Subcutaneous abdominal adipose tissue (tissue), 5 donors: ENCODE measurements at regions not wholly inside any gene's neighbourhood (a gene's known extent, or its start where the extent isn't known, plus 50 kb on each side); places are given as distances from the start of the nearest gene placed in this dataset.
A peak's percentile ranks its signal among the peaks of the same experiment; 100 is the strongest.

Experiments used
- H3K27ac ChIP-seq: one replicate; pipeline ENCODE4 v1.7.0; 2013; ENCODE audit warnings: low read depth, mild to moderate bottlenecking, inconsistent platforms, low read length, moderate library complexity
- H3K27me3 ChIP-seq, 5 donors: one replicate each; pipeline ENCODE4 v1.7.0; 2013; ENCODE audit warnings: low read length in 5 of 5, inconsistent platforms in 1 of 5; ENCODE audit not compliant: control insufficient read depth in 5 of 5, insufficient read depth in 4 of 5
- H3K36me3 ChIP-seq, 5 donors: one replicate each; pipeline ENCODE4 v1.7.0; 2013; ENCODE audit warnings: low read length in 5 of 5; ENCODE audit not compliant: control insufficient read depth in 5 of 5, insufficient read depth in 5 of 5
- H3K4me1 ChIP-seq, 5 donors: one replicate each; pipeline ENCODE4 v1.7.0; 2013; ENCODE audit warnings: low read length in 5 of 5, mild to moderate bottlenecking in 3 of 5, moderate library complexity in 1 of 5; ENCODE audit not compliant: control insufficient read depth in 5 of 5, insufficient read depth in 5 of 5
- H3K4me3 ChIP-seq, 5 donors: one replicate each; pipeline ENCODE4 v1.7.0; 2013; ENCODE audit warnings: low read length in 5 of 5, low read depth in 1 of 5
- H3K9ac ChIP-seq, 5 donors: one replicate each; pipeline ENCODE4 v1.7.0; 2013; ENCODE audit warnings: low read length in 5 of 5, mild to moderate bottlenecking in 4 of 5, moderate library complexity in 3 of 5
- H3K9me3 ChIP-seq, 5 donors: one replicate each; pipeline ENCODE4 v1.7.0; 2013; ENCODE audit warnings: low read length in 5 of 5; ENCODE audit not compliant: control insufficient read depth in 5 of 5
- donor health status: healthy.
- donor health status: healthy.
- donor health status: healthy.
- donor health status: healthy.
- donor health status: healthy.

DNA sequence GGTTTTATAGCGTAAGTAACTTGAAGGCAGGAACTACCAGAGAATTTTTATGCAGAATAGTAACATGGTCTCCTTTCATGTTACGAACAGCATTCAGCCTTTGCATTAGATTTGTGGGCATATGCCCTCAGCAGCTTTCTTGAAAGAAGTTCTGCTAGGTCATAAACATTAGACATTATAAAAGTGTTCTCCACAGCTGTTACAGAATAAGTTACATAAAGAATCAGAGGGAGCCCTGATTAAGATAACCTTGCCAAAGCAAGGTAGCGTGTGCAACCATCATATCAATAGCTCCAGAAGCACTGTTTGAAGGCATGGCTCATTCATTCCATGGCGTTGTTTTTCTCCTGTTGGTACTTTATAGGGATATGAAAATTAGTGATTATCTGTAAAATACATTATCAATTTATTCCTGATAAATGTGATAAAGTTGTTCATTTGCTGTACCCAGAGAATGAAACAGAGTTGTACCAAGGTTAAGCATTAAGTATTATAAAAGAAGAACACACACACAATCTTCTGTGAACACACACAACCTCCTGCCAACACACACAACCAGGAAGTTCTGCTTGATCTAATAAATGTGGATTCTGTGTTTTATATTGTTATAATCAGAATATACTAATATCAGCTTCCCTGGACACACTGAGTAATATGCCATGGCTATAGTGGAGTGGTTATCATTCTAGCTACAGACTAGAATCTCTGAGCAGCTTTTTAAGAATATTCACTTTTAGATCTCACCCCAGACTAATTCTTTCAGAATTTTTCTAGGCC is 286.7 kb upstream of the SLC39A10 start:
- Histone ChIP-seq H3K9me3 (no peaks in the 10 kb centered on the region), H3K36me3 (no peaks in the 10 kb centered on the region), H3K27ac (no peak overlapping the region), H3K9ac (no peak overlapping the region), H3K4me1 (peaks cover 0 to 8% (median 3%) of the 10 kb centered on the region in 5 donors), H3K4me3 (no peak overlapping the region), H3K27me3 (no peaks in the 10 kb centered on the region)

- Histone ChIP-seq H3K27me3 (no peaks in the 10 kb centered on the region), H3K36me3 (no peaks in the 10 kb centered on the region), H3K4me3 (no peak overlapping the region), H3K27ac (no peak overlapping the region), H3K9ac (no peak overlapping the region), H3K9me3 (no peaks in the 10 kb centered on the region), H3K4me1 (peaks cover 0 to 8% (median 3%) of the 10 kb centered on the region in 5 donors)
Observed at GRCh38 chr2:195369218-195369587, 287.8 kb upstream of the SLC39A10 start.

GRCh38 chr2:195368249-195369217 is 288.5 kb upstream of the SLC39A10 start:
- Histone ChIP-seq H3K36me3 (no peaks in the 10 kb centered on the region), H3K4me1 (peaks cover 0 to 8% (median 3%) of the 10 kb centered on the region in 5 donors), H3K9me3 (no peaks in the 10 kb centered on the region), H3K27ac (no peak overlapping the region), H3K4me3 (peak overlapping the region in 2 of 5 donors; percentile 16 to 49), H3K27me3 (no peaks in the 10 kb centered on the region), H3K9ac (no peak overlapping the region)

- Histone ChIP-seq H3K4me1 (peaks cover 0 to 8% (median 3%) of the 10 kb centered on the region in 5 donors), H3K9me3 (no peaks in the 10 kb centered on the region), H3K9ac (no peak overlapping the region), H3K27me3 (no peaks in the 10 kb centered on the region), H3K27ac (no peak overlapping the region), H3K4me3 (no peak overlapping the region), H3K36me3 (no peaks in the 10 kb centered on the region)
Observed at GRCh38 chr2:195367809-195368208, 289.2 kb upstream of the SLC39A10 start.

DNA sequence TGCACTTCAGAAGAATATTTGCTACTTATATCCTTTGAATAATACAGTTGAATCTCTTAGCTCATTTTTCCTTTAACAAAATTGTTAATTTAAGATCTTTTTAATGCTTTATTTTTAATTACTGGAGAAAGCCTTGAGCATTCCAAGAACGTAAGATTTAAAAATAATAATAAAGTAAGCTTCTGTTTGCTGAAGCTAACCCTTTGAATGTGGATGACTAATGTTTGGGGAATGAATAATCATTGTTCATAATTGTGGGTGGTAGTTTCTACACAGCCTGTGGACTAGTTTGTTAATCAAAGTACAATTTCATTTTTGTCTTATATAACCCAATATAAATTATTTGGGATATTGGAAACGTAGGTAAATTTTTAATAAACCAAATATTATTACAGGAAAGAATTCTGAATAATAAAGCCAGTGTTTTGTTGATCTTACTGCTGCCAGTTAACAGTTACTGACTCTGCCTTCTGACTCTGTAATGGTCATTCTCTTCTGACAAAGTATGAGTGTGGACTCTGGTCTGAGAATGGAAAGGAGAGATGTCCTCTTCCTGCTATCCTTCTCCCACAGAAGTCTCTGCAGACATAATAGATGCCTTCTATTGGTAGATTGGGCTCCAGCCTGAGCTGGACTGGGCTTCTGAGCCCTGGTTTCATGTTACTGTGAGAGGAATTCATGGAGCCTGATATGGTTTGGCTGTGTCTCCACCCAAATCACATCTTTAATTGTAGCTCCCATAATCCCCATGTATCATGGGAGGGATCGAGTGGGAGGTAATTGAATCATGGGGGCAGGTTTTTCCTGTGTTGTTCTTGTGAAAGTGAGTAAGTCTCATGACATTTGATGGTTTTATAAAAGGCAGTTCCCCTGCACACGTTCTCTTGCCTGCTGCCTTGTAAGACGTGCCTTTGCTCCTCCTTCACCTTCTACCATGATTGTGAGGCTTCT is 292.7 kb upstream of the SLC39A10 start:
- peaks cover 0 to 10% (median 3%) of the 10 kb centered on the region in 5 donors for H3K4me1 ChIP-seq
- no peaks in the 10 kb centered on the region for H3K9me3 ChIP-seq
- no peaks in the 10 kb centered on the region for H3K27me3 ChIP-seq
- H3K36me3 ChIP-seq, result no peaks in the 10 kb centered on the region
- no peak overlapping the region for H3K27ac ChIP-seq
- peak overlapping the region in 1 of 5 donors; percentile 9 for H3K4me3 ChIP-seq
- no peak overlapping the region for H3K9ac ChIP-seq

GRCh38 chr2:195363496-195363895 is 293.5 kb upstream of the SLC39A10 start:
- no peak overlapping the region for H3K4me3 ChIP-seq
- H3K9me3 ChIP-seq, result no peaks in the 10 kb centered on the region
- no peak overlapping the region for H3K9ac ChIP-seq
- H3K27me3 ChIP-seq, result no peaks in the 10 kb centered on the region
- no peaks in the 10 kb centered on the region for H3K36me3 ChIP-seq
- H3K27ac ChIP-seq, result no peak overlapping the region
- H3K4me1 ChIP-seq, result peaks cover 0 to 12% (median 2%) of the 10 kb centered on the region in 5 donors

DNA sequence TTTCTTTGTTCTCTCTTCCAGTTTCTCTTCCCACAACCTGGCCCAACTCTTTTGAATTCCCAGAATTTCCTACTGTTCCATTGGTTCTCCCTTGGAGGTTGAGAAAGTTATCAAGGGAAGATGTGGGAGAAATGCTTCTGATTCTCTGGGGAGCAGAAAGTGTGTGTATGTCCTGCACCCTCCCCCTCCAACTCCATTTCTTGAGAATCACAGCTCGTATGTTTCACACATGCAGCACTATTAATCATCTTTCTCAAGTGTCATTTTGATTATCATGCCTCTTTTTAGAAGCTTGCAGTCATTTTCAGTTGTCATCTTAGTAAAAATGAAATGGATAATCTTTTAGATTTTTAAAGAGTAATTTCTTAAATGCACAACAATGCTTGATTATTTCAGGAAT is 296.8 kb upstream of the SLC39A10 start:
- no peaks in the 10 kb centered on the region for H3K27me3 ChIP-seq
- H3K36me3 ChIP-seq, result no peaks in the 10 kb centered on the region
- no peak overlapping the region for H3K27ac ChIP-seq
- H3K4me1 ChIP-seq, result peaks cover 0 to 9% (median 3%) of the 10 kb centered on the region in 5 donors
- H3K4me3 ChIP-seq, result no peak overlapping the region
- no peak overlapping the region for H3K9ac ChIP-seq
- H3K9me3 ChIP-seq, result peaks cover 0 to 7% (median 6%) of the 10 kb centered on the region in 5 donors

DNA sequence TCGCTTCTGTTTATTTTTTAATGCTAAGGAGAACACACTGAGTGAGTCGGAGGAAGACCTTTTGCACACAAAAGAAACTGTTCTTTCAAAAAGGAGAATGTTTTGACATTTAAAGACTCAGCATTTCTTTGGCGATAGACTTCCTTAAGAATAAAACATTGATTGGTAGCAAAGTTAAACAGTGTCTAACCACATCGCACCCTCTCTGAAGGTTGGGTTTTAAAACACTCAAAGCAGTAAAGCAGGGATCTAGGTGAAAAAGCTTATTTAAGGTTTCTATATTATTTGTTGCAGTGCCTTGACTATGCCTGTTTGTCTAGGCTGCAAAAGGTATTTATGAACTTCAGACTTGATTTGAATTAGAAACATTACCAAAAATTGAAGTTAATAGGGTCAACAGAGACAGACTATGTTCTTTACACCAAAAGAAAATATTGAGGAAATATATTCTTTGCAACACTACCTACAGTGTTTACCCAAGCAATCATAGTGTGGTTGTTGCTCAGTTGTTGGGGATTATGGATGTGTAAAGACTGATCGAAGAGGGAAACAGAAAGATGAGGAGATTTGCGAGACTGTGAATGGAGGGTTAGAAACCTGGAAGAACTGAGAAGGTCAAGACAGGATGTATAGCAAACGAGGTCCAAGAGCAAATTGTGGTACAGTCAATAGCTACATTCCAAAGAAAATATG is 297.8 kb upstream of the SLC39A10 start:
- H3K36me3 ChIP-seq, result no peaks in the 10 kb centered on the region
- no peak overlapping the region for H3K27ac ChIP-seq
- peaks cover 0 to 9% (median 3%) of the 10 kb centered on the region in 5 donors for H3K4me1 ChIP-seq
- peaks cover 0 to 7% (median 6%) of the 10 kb centered on the region in 5 donors for H3K9me3 ChIP-seq
- H3K9ac ChIP-seq, result no peak overlapping the region
- H3K4me3 ChIP-seq, result peak overlapping the region in 2 of 5 donors; percentile 2 to 44
- H3K27me3 ChIP-seq, result no peaks in the 10 kb centered on the region

- no peaks in the 10 kb centered on the region for H3K36me3 ChIP-seq
- H3K9ac ChIP-seq, result no peak overlapping the region
- no peak overlapping the region for H3K27ac ChIP-seq
- no peak overlapping the region for H3K4me3 ChIP-seq
- peaks cover 0 to 9% (median 3%) of the 10 kb centered on the region in 5 donors for H3K4me1 ChIP-seq
- H3K27me3 ChIP-seq, result no peaks in the 10 kb centered on the region
- peaks cover 0 to 7% (median 6%) of the 10 kb centered on the region in 5 donors for H3K9me3 ChIP-seq
Observed at GRCh38 chr2:195356920-195357440, 300.0 kb upstream of the SLC39A10 start.
